SU-DHL-6 (cell line): ENCODE measurements at regions not wholly inside any gene's neighbourhood (a gene's known extent, or its start where the extent isn't known, plus 50 kb on each side); places are given as distances from the start of the nearest gene placed in this dataset.

Experiments used
- H2AFZ ChIP-seq: fragments of 200-600 bp; sonication (generic); 2 replicates; pipeline ENCODE4 v1.6.1; 2014; ENCODE audit warnings: low read depth, mild to moderate bottlenecking, moderate library complexity, mixed read lengths, antibody characterized with exemption, low read length; ENCODE audit not compliant: severe bottlenecking
- H3F3A ChIP-seq: fragments of 200-600 bp; shearing (Covaris generic); 2 replicates; pipeline ENCODE4 v1.6.0; 2016; ENCODE audit warnings: antibody characterized with exemption, mild to moderate bottlenecking; ENCODE audit not compliant: insufficient read depth
- H3K27ac ChIP-seq: fragments of 200-600 bp; sonication (generic); 2 replicates; pipeline ENCODE4 v1.5.1; 2016; ENCODE audit warnings: low read depth, mild to moderate bottlenecking, low read length, moderate library complexity, mixed read lengths
- H3K27me3 ChIP-seq: fragments of 200-600 bp; sonication (generic), shearing (Covaris generic); 2 replicates; pipeline ENCODE4 v1.6.0; 2014; ENCODE audit warnings: mild to moderate bottlenecking, low read length
- H3K36me3 ChIP-seq: fragments of 200-600 bp; sonication (generic); 2 replicates; pipeline ENCODE4 v1.6.1; 2014; ENCODE audit warnings: mild to moderate bottlenecking, low read length, mixed read lengths
- H3K4me2 ChIP-seq: fragments of 300-600, 200-600 bp; shearing (Covaris generic), sonication (generic); 2 replicates; pipeline ENCODE4 v1.6.0; 2014; ENCODE audit warnings: low read length, low read depth, mild to moderate bottlenecking; ENCODE audit not compliant: poor library complexity, severe bottlenecking
- H3K4me3 ChIP-seq: fragments of 200-600 bp; sonication (generic); 2 replicates; pipeline ENCODE4 v1.5.1; 2014; ENCODE audit warnings: antibody characterized with exemption, low read length, mild to moderate bottlenecking, mixed read lengths; ENCODE audit not compliant: insufficient read depth, poor library complexity, severe bottlenecking
- H3K79me2 ChIP-seq: fragments of 200-600 bp; sonication (generic); 2 replicates; pipeline ENCODE4 v1.6.1; 2014; ENCODE audit warnings: mild to moderate bottlenecking, low read length, moderate library complexity; ENCODE audit not compliant: insufficient read depth
- H3K9ac ChIP-seq: fragments of 200-600 bp; sonication (generic); 2 replicates; pipeline ENCODE4 v1.7.0; 2014; ENCODE audit warnings: mild to moderate bottlenecking, low read length
- H3K9me2 ChIP-seq: fragments of 200-600 bp; sonication (generic); replicated peaks from 2 replicates; pipeline ENCODE4 v1.6.1; 2014; ENCODE audit warnings: low read length; ENCODE audit not compliant: insufficient read depth
- H3K9me3 ChIP-seq: fragments of 200-600 bp; sonication (generic); 2 replicates; pipeline ENCODE4 v1.6.1; 2014; ENCODE audit warnings: low read length, mixed read lengths; ENCODE audit not compliant: insufficient read depth
- H4K20me1 ChIP-seq: fragments of 200-600 bp; sonication (generic); 2 replicates; pipeline ENCODE4 v1.6.1; 2014; ENCODE audit warnings: low read depth, mild to moderate bottlenecking, antibody characterized with exemption, low read length, moderate library complexity, mixed read lengths
- CTCF ChIP-seq: fragments of 200-600 bp; sonication (generic); IDR thresholded peaks from one replicate; pipeline ENCODE4 v1.5.1; 2017; ENCODE audit warnings: antibody characterized with exemption, mild to moderate bottlenecking, low read length, moderate library complexity; ENCODE audit not compliant: insufficient read depth, poor library complexity, severe bottlenecking
- EZH2phosphoT487 ChIP-seq: fragments of 200-600 bp; sonication (generic), shearing (Covaris generic); conservative IDR thresholded peaks from 2 replicates; pipeline ENCODE4 v1.6.1; 2018; ENCODE audit warnings: mild to moderate bottlenecking, antibody characterized with exemption, low read length, moderate library complexity, mixed read lengths

GRCh38 chr3:103365467-103365866 lies 930.7 kb downstream of the ZPLD1 start:
- Histone ChIP-seq H2AFZ (no peak overlapping the region), H3K4me3 (no peak overlapping the region)

GRCh38 chr3:103367481-103367880 lies 932.7 kb downstream of the ZPLD1 start:
- no peak overlapping the region for H3K27ac ChIP-seq
- no peak for TF ChIP-seq EZH2phosphoT487
- TF ChIP-seq CTCF = no peak
- no peaks in the 10 kb centered on the region for H3K9me2 ChIP-seq
- H3K79me2 ChIP-seq = no peaks in the 10 kb centered on the region
- no peak overlapping the region for H3K4me3 ChIP-seq
- H2AFZ ChIP-seq = no peak overlapping the region
- no peak overlapping the region for H3K4me2 ChIP-seq
- H3K36me3 ChIP-seq = no peaks in the 10 kb centered on the region
- no peaks in the 10 kb centered on the region for H4K20me1 ChIP-seq
- H3F3A ChIP-seq = no peaks in the 10 kb centered on the region
- no peaks in the 10 kb centered on the region for H3K9me3 ChIP-seq
- no peak overlapping the region for H3K9ac ChIP-seq
- H3K27me3 ChIP-seq = no peaks in the 10 kb centered on the region

More at GRCh38 chr3:103365467-103365866, 930.7 kb downstream of the ZPLD1 start:
- Histone ChIP-seq H3K4me2 (no peak overlapping the region), H3K9ac (no peak overlapping the region), H4K20me1 (no peaks in the 10 kb centered on the region), H3F3A (no peaks in the 10 kb centered on the region), H3K79me2 (no peaks in the 10 kb centered on the region), H3K27me3 (no peaks in the 10 kb centered on the region), H3K27ac (no peak overlapping the region), H3K9me2 (no peaks in the 10 kb centered on the region), H3K36me3 (no peaks in the 10 kb centered on the region), H3K9me3 (no peaks in the 10 kb centered on the region)
- TF ChIP-seq CTCF = no peak
- no peak for TF ChIP-seq EZH2phosphoT487

GRCh38 chr3:103371411-103371810 lies 936.6 kb downstream of the ZPLD1 start:
- TF ChIP-seq CTCF (no peak), EZH2phosphoT487 (no peak)
- Histone ChIP-seq H3K9me2 (no peaks in the 10 kb centered on the region), H3K4me2 (no peak overlapping the region), H3K27me3 (no peaks in the 10 kb centered on the region), H3K9ac (no peak overlapping the region), H3K4me3 (no peak overlapping the region), H3K9me3 (no peaks in the 10 kb centered on the region), H3F3A (no peaks in the 10 kb centered on the region), H3K27ac (no peak overlapping the region), H4K20me1 (no peaks in the 10 kb centered on the region), H3K36me3 (no peaks in the 10 kb centered on the region), H2AFZ (no peak overlapping the region), H3K79me2 (no peaks in the 10 kb centered on the region)
